PC-3 (cell line): ENCODE measurements at regions not wholly inside any gene's neighbourhood (a gene's known extent, or its start where the extent isn't known, plus 50 kb on each side); places are given as distances from the start of the nearest gene placed in this dataset.

ENCODE experiments used
- ATAC-seq: fragments of 200-7000 bp; cut with Tn5 transposase; 2 replicates; pipeline ENCODE4 v1.9.1; 2020; ENCODE audit warnings: mild to moderate bottlenecking, moderate library complexity
- BruUV-seq: library from RNA; stranded (reverse); fragments of 400-500 nt; replicated peaks from 2 replicates; lab custom pipeline; 2021; lab: Mats Ljungman, UMichigan
- CTCF ChIA-PET: fragments of 300-600 bp; sonication (Branson Sonifier 250); formaldehyde crosslinking; loops from one replicate; lab custom pipeline; 2022; ENCODE audit warnings: antibody characterized with exemption; lab: Charles Lee
- POLR2A ChIA-PET: fragments of 300-600 bp; sonication (Branson Sonifier 250); formaldehyde crosslinking; loops from one replicate; lab custom pipeline; 2022; ENCODE audit warnings: antibody characterized with exemption; ENCODE audit not compliant: unreplicated experiment; lab: Charles Lee
- DNase-seq: peaks from one replicate; pipeline ENCODE4 v3.0.0-alpha.2; 2015
- H2AFZ ChIP-seq: fragments of 300-600 bp; sonication (generic); 2 replicates; pipeline ENCODE4 v1.6.0; 2016; ENCODE audit warnings: antibody characterized with exemption, low read length
- H3F3A ChIP-seq: fragments of 300-600 bp; sonication (generic); one replicate; pipeline ENCODE4 v1.6.0; 2017; ENCODE audit warnings: antibody characterized with exemption, low read length, control low read depth, mild to moderate bottlenecking; ENCODE audit not compliant: unreplicated experiment
- H3K27ac ChIP-seq: fragments of 300-600 bp; sonication (generic); 2 replicates; pipeline ENCODE4 v1.5.1; 2016; ENCODE audit warnings: mild to moderate bottlenecking, low read length
- H3K27me3 ChIP-seq: fragments of 300-600 bp; sonication (generic); 2 replicates; pipeline ENCODE4 v1.6.1; 2016; ENCODE audit warnings: low read length, mixed read lengths
- H3K36me3 ChIP-seq: fragments of 300-600 bp; sonication (generic); 2 replicates; pipeline ENCODE4 v1.6.1; 2016; ENCODE audit warnings: low read depth, mixed run types, low read length, mixed read lengths
- H3K4me1 ChIP-seq: fragments of 300-600 bp; sonication (generic); 2 replicates; pipeline ENCODE4 v1.5.1; 2016; ENCODE audit warnings: low read length; ENCODE audit not compliant: insufficient read depth
- H3K4me2 ChIP-seq: fragments of 300-600 bp; sonication (generic); 2 replicates; pipeline ENCODE4 v1.6.0; 2016; ENCODE audit warnings: low read length
- H3K4me3 ChIP-seq: fragments of 300-600 bp; sonication (generic); 2 replicates; pipeline ENCODE4 v1.5.1; 2016; ENCODE audit warnings: mild to moderate bottlenecking, low read length, mixed read lengths
- H3K79me2 ChIP-seq: fragments of 300-600 bp; sonication (generic); 2 replicates; pipeline ENCODE4 v1.6.1; 2017; ENCODE audit warnings: low read length, mixed read lengths
- H3K9ac ChIP-seq: fragments of 300-600 bp; sonication (generic); 2 replicates; pipeline ENCODE4 v1.6.0; 2016; ENCODE audit warnings: mild to moderate bottlenecking, low read length
- H3K9me2 ChIP-seq: fragments of 300-600 bp; sonication (generic); replicated peaks from 2 replicates; pipeline ENCODE4 v1.6.1; 2016; ENCODE audit warnings: mixed run types, low read length, mixed read lengths
- H3K9me3 ChIP-seq: fragments of 300-600 bp; sonication (generic); 2 replicates; pipeline ENCODE4 v1.6.1; 2016; ENCODE audit warnings: low read length, mixed read lengths
- H4K20me1 ChIP-seq: fragments of 300-600 bp; sonication (generic); 2 replicates; pipeline ENCODE4 v1.6.1; 2016; ENCODE audit warnings: low read length, mixed read lengths
- CTCF ChIP-seq: fragments of 300-600 bp; sonication (generic); conservative IDR thresholded peaks from 2 replicates; pipeline ENCODE4 v1.5.1; 2017; ENCODE audit warnings: antibody characterized with exemption, low read depth, mild to moderate bottlenecking, low read length
- EZH2 ChIP-seq: fragments of 300-600 bp; sonication (generic); IDR thresholded peaks from one replicate; pipeline ENCODE4 v1.6.1; 2017; ENCODE audit warnings: antibody characterized with exemption, mild to moderate bottlenecking, low read length; ENCODE audit not compliant: unreplicated experiment
- EZH2phosphoT487 ChIP-seq: fragments of 300-600 bp; sonication (generic); IDR thresholded peaks from 2 replicates; pipeline ENCODE4 v1.6.1; 2018; ENCODE audit warnings: mild to moderate bottlenecking, antibody characterized with exemption, low read length, borderline replicate concordance
- intact Hi-C: fragments of 100-400 bp; cut with micrococcal nuclease; formaldehyde crosslinking; loops from 2 replicates; pipeline ENCODE4 v1.9.0; 2023

- H4K20me1 ChIP-seq, result peaks cover 4% of the 10 kb centered on the region; the same call in 1 of the 2 replicates
- H3K4me2 ChIP-seq, result no peak overlapping the region
- no peaks in the 10 kb centered on the region for H3K27me3 ChIP-seq
- TF ChIP-seq EZH2, result no peak
- no peak for TF ChIP-seq CTCF
- TF ChIP-seq EZH2phosphoT487, result no peak
- no peaks in the 10 kb centered on the region for H3K36me3 ChIP-seq
- H3K79me2 ChIP-seq, result no peaks in the 10 kb centered on the region
- no peak overlapping the region for H3K4me3 ChIP-seq
- POLR2A ChIA-PET, result no interaction called here
- H2AFZ ChIP-seq, result no peak overlapping the region
- no peak for ATAC-seq
- H3K4me1 ChIP-seq, result 0 out of 2 replicates have a peak, but pooled peaks cover 7% of the 10 kb centered on the region
- intact Hi-C loops, result no loop called here
- H3K27ac ChIP-seq, result no peak overlapping the region
- H3F3A ChIP-seq, result no peaks in the 10 kb centered on the region
- BruUV-seq, result no TSS peak
- CTCF ChIA-PET, result no interaction called here
- no peaks in the 10 kb centered on the region for H3K9me3 ChIP-seq
- DNase-seq, result no peak
- H3K9me2 ChIP-seq, result no peaks in the 10 kb centered on the region
- no peak overlapping the region for H3K9ac ChIP-seq
Measured at GRCh38 chr3:159150180-159150579, 348.3 kb downstream of the MFSD1 start.

DNA sequence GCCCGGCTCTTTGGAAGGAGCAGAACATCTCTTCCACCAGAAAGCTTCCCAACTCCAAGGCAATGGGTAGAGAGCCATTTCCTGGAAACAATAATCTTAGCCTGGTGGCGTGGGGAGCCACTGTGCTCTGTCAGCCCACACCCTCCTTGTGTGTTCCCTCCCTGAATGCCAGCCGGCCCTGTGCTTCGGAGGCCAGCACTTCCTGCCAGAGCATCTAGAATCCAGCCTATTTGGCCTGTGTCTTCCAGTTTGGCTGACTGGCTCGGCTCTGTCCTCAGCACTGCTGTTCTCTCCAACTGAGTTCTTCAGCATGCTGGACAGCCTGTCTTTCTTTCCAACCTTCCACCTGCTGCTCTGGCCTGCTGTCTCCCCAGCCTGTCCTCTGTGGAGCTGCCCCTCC is 349.3 kb downstream of the MFSD1 start:
- intact Hi-C loops, result no loop called here
- no peak overlapping the region for H3K4me3 ChIP-seq
- BruUV-seq, result no TSS peak
- 0 out of 2 replicates have a peak, but pooled peaks cover 7% of the 10 kb centered on the region for H3K4me1 ChIP-seq
- no peak overlapping the region for H2AFZ ChIP-seq
- no peak overlapping the region for H3K4me2 ChIP-seq
- DNase-seq (no peak), ATAC-seq (no peak)
- H4K20me1 ChIP-seq, result peaks cover under 1% of the 10 kb centered on the region; the same call in 1 of the 2 replicates
- ChIA-PET CTCF (no interaction called here), POLR2A (no interaction called here)
- no peaks in the 10 kb centered on the region for H3F3A ChIP-seq
- H3K79me2 ChIP-seq, result no peaks in the 10 kb centered on the region
- no peaks in the 10 kb centered on the region for H3K9me3 ChIP-seq
- no peak overlapping the region for H3K9ac ChIP-seq
- H3K36me3 ChIP-seq, result no peaks in the 10 kb centered on the region
- H3K27ac ChIP-seq, result no peak overlapping the region
- H3K9me2 ChIP-seq, result no peaks in the 10 kb centered on the region
- no peaks in the 10 kb centered on the region for H3K27me3 ChIP-seq
- TF ChIP-seq CTCF, result no peak

GRCh38 chr3:159157275-159157674 is 355.4 kb downstream of the MFSD1 start:
- peak overlapping the region; percentile 59 for H3K27ac ChIP-seq
- 0 out of 2 replicates have a peak, but pooled peaks cover 6% of the 10 kb centered on the region for H3K79me2 ChIP-seq
- no peaks in the 10 kb centered on the region for H4K20me1 ChIP-seq
- ATAC-seq, result peak; percentile 64
- peak; percentile 68 for DNase-seq
- no peaks in the 10 kb centered on the region for H3K36me3 ChIP-seq
- peak overlapping the region; percentile 44 for H3K4me2 ChIP-seq
- intact Hi-C loops, result no loop called here
- TF ChIP-seq EZH2 (no peak), EZH2phosphoT487 (no peak), CTCF (no peak)
- ChIA-PET CTCF (no interaction called here), POLR2A (no interaction called here)
- H3K27me3 ChIP-seq, result no peaks in the 10 kb centered on the region
- H3K9ac ChIP-seq, result peak overlapping the region; percentile 32; the same call in 1 of the 2 replicates
- H3K4me3 ChIP-seq, result no peak overlapping the region
- BruUV-seq, result no TSS peak
- H2AFZ ChIP-seq, result no peak overlapping the region
- no peaks in the 10 kb centered on the region for H3K9me3 ChIP-seq
- no peaks in the 10 kb centered on the region for H3K9me2 ChIP-seq
- H3K4me1 ChIP-seq, result peaks cover 38% of the 10 kb centered on the region
- no peaks in the 10 kb centered on the region for H3F3A ChIP-seq
